Activated CD4-positive, alpha-beta memory T cell treated with anti-CD3 and anti-CD28 coated beads for 36 hours (primary cell): ENCODE measurements at regions not wholly inside any gene's neighbourhood (a gene's known extent, or its start where the extent isn't known, plus 50 kb on each side); places are given as distances from the start of the nearest gene placed in this dataset.

Experiments used
- CTCF ChIA-PET: fragments of 350-600 bp; sonication (Branson Sonifier 250); formaldehyde crosslinking; loops from one replicate; lab custom pipeline; 2021; ENCODE audit warnings: antibody characterized with exemption, inconsistent platforms; lab: Charles Lee
- POLR2A ChIA-PET: fragments of 350-600 bp; sonication (Branson Sonifier 250); formaldehyde crosslinking; loops from one replicate; lab custom pipeline; 2021; ENCODE audit warnings: antibody characterized with exemption; lab: Charles Lee
- DNase-seq: peaks from one replicate; pipeline ENCODE4 v3.0.0-alpha.2; 2020
- H3K27ac Mint-ChIP-seq: one replicate; pipeline ENCODE4 v1.8.0; 2021; ENCODE audit warnings: mixed read lengths
- H3K27me3 Mint-ChIP-seq: one replicate; pipeline ENCODE4 v1.8.0; 2021; ENCODE audit warnings: mixed read lengths
- H3K36me3 Mint-ChIP-seq: one replicate; pipeline ENCODE4 v1.8.0; 2021; ENCODE audit warnings: mixed read lengths
- H3K4me1 Mint-ChIP-seq: one replicate; pipeline ENCODE4 v1.8.0; 2021; ENCODE audit warnings: low read depth, mixed read lengths
- H3K4me3 Mint-ChIP-seq: one replicate; pipeline ENCODE4 v1.8.0; 2021; ENCODE audit warnings: mild to moderate bottlenecking, mixed read lengths
- H3K9me3 Mint-ChIP-seq: one replicate; pipeline ENCODE4 v1.8.0; 2021; ENCODE audit warnings: mixed read lengths
- intact Hi-C: fragments of 100-400 bp; cut with micrococcal nuclease; formaldehyde crosslinking; loops from one replicate; pipeline ENCODE4 v1.15.1; 2023

DNA sequence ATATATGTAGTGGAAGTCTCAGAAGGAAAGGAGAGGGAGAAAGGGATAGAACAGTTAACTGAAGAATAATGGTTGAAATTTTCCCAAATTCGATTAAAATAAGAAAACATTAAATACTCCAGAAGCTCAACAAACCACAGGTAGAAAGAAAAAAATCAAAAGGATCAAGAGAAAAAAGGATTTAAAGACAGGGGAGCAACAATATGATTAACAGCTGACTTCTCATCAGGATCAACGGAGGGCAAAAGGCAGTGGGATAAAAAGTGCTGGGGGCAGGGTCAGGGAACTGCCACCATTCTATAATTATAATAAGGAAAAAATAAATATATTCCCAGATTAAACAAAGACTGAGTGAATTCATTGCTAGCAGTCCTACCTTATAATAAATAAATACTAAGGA, 55.3 kb downstream of the CDKN2C start:
- Mint-ChIP-seq H3K27me3 (peaks cover 3% of the 10 kb centered on the region), H3K4me3 (no peak overlapping the region), H3K36me3 (no peaks in the 10 kb centered on the region), H3K27ac (no peak overlapping the region), H3K9me3 (no peaks in the 10 kb centered on the region), H3K4me1 (no peaks in the 10 kb centered on the region)
- intact Hi-C loops = no loop called here
- ChIA-PET CTCF (interaction anchor here (1.0 kb wide), 1 partner anchor 96 kb away, joined by 3 read pairs; no protein-coding TSS in a partner anchor), POLR2A (no interaction called here)
- no peak for DNase-seq

DNA sequence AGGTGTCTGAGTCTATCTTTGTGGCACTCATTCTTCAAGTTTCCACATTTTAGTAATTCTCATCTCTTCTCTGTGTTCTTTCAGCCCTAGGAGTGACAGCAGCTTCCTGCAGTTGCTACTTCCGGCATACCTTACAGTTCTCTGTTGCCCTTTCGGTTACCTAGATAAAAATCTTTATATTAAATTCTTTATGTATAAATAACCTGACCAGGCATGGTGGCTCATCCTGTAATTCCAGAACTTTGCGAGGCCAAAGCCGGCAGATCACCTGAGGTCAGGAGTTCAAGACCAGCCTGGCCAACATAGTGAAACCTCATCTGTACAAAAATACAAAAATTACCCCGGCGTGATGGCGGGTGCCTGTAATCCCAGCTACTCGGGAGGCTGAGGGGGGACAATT, 62.9 kb downstream of the CDKN2C start:
- intact Hi-C loops = no loop called here
- no peaks in the 10 kb centered on the region for H3K36me3 Mint-ChIP-seq
- H3K27ac Mint-ChIP-seq = no peak overlapping the region
- ChIA-PET POLR2A (no interaction called here), CTCF (interaction anchor here (1.0 kb wide), 1 partner anchor 160 kb away, joined by 3 read pairs; no protein-coding TSS in a partner anchor)
- H3K9me3 Mint-ChIP-seq = no peaks in the 10 kb centered on the region
- peaks cover 2% of the 10 kb centered on the region for H3K27me3 Mint-ChIP-seq
- H3K4me1 Mint-ChIP-seq = no peaks in the 10 kb centered on the region
- DNase-seq = no peak
- no peak overlapping the region for H3K4me3 Mint-ChIP-seq

DNA sequence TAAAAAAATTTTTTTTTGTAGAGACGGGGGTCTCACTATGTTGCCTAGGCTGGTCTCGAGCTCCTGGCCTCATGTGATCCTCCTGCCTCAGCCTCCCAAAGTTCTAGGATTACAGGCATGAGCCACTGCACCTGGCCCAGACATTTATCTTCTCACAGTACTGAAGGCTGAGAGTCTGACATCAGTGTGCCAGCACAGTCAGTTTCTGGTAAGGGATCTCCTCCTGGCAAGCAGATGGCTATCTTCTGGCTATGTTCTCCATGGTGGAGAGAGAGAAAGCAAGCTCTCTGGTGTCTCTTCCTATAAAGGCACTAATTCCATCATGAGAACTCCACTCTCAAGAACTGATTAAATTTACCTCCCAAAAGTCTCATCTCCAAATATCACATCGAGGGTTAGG, 57.8 kb upstream of the C1orf185 start:
- peaks cover 12% of the 10 kb centered on the region for H3K9me3 Mint-ChIP-seq
- no peak overlapping the region for H3K27ac Mint-ChIP-seq
- peaks cover 2% of the 10 kb centered on the region for H3K36me3 Mint-ChIP-seq
- ChIA-PET CTCF (interaction anchor here (1.0 to 2.4 kb wide), 2 partner anchors 115 to 171 kb away, joined by 3 to 7 read pairs; no protein-coding TSS in a partner anchor), POLR2A (no interaction called here)
- peaks cover 4% of the 10 kb centered on the region for H3K27me3 Mint-ChIP-seq
- intact Hi-C loops = loop anchor here (2.0 kb wide), 1 partner anchor 171 kb away; no protein-coding TSS in a partner anchor
- no peak for DNase-seq
- H3K4me1 Mint-ChIP-seq = no peaks in the 10 kb centered on the region
- H3K4me3 Mint-ChIP-seq = no peak overlapping the region

DNA sequence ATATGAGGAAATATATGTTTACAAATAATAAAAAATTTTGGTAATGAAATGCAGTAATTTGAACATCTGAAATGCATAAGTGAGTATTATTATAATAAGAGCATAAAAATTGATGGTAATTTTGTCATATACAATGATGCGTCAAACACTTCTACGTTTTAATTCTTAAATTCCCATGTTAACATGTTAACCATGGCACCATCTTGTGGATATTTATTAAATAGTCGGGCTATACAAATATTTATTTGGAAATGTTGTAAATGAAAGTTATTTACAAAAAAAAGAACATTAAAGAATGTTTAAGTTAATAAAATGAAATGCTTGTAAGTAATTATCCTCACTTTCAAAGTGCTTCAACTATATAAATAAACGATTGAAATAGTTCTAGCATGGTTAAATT, 57.2 kb upstream of the C1orf185 start:
- no peak overlapping the region for H3K27ac Mint-ChIP-seq
- no peaks in the 10 kb centered on the region for H3K4me1 Mint-ChIP-seq
- DNase-seq = no peak
- no peaks in the 10 kb centered on the region for H3K36me3 Mint-ChIP-seq
- intact Hi-C loops = loop anchor here (2.0 kb wide), 1 partner anchor 172 kb away; no protein-coding TSS in a partner anchor
- no peak overlapping the region for H3K4me3 Mint-ChIP-seq
- ChIA-PET POLR2A (no interaction called here), CTCF (interaction anchor here (1.0 to 2.4 kb wide), 2 partner anchors 115 to 172 kb away, joined by 3 to 7 read pairs; no protein-coding TSS in a partner anchor)
- peaks cover 4% of the 10 kb centered on the region for H3K27me3 Mint-ChIP-seq
- peaks cover 7% of the 10 kb centered on the region for H3K9me3 Mint-ChIP-seq

DNA sequence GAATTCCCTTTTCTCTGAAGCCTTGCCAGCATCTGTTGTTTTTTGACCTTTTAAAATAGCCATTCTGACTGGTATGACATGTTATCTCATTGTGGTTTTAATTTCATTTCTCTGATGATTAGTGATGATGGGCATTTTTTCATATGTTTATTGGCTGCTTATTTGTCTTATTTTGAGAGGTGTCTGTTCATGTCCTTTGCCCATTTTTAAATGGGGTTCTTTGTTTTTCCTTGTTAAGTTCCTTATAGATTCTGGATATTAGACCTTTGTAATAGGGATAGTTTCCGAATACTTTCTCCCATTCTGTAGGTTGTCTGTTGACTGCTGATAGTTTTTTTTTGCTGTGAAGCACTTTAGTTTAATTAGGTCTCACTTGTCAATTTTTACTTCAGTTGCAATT, 54.0 kb upstream of the C1orf185 start:
- CTCF ChIA-PET = no interaction called here
- peaks cover 2% of the 10 kb centered on the region for H3K9me3 Mint-ChIP-seq
- POLR2A ChIA-PET = no interaction called here
- no peak overlapping the region for H3K27ac Mint-ChIP-seq
- DNase-seq = no peak
- intact Hi-C loops = no loop called here
- no peaks in the 10 kb centered on the region for H3K36me3 Mint-ChIP-seq
- peaks cover 5% of the 10 kb centered on the region for H3K27me3 Mint-ChIP-seq
- no peak overlapping the region for H3K4me3 Mint-ChIP-seq
- no peaks in the 10 kb centered on the region for H3K4me1 Mint-ChIP-seq

DNA sequence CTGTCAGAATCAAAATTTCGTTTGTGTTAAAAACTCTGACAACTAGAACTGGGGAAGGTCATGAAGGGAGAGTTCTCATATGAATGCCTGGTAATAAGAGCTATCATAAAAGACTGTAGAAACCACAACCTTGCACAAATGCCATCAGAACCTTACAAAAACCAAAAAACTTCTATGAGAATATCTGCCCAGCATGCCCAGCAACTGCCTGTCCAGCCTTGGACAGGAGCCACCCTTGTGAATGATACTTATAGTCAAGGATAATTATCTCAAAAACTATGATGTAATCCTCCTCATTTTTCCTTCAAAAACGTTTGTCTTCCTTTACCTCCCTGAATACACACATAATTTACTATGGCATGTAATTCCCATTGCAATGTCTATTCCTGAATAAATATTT, 53.4 kb upstream of the C1orf185 start:
- Mint-ChIP-seq H3K27me3 (peaks cover 5% of the 10 kb centered on the region), H3K9me3 (no peaks in the 10 kb centered on the region), H3K4me3 (no peak overlapping the region), H3K27ac (no peak overlapping the region), H3K4me1 (no peaks in the 10 kb centered on the region), H3K36me3 (no peaks in the 10 kb centered on the region)
- no peak for DNase-seq
- POLR2A ChIA-PET = no interaction called here
- CTCF ChIA-PET = no interaction called here
- intact Hi-C loops = no loop called here
